ENCODE measurements at regions not wholly inside any gene's neighbourhood (a gene's known extent, or its start where the extent isn't known, plus 50 kb on each side); places are given as distances from the start of the nearest gene placed in this dataset.

- TF ChIP-seq REST (IDR thresholded peaks at IDR 0.05; ENCODE audit: insufficient replicate concordance, low read depth) (no peak), POLR2AphosphoS5 (IDR thresholded peaks at IDR 0.05; ENCODE audit: low read depth) (no peak), GABPA (IDR thresholded peaks at IDR 0.05; ENCODE audit: low read depth) (no peak)
- TF ChIP-seq, protein P1, sequence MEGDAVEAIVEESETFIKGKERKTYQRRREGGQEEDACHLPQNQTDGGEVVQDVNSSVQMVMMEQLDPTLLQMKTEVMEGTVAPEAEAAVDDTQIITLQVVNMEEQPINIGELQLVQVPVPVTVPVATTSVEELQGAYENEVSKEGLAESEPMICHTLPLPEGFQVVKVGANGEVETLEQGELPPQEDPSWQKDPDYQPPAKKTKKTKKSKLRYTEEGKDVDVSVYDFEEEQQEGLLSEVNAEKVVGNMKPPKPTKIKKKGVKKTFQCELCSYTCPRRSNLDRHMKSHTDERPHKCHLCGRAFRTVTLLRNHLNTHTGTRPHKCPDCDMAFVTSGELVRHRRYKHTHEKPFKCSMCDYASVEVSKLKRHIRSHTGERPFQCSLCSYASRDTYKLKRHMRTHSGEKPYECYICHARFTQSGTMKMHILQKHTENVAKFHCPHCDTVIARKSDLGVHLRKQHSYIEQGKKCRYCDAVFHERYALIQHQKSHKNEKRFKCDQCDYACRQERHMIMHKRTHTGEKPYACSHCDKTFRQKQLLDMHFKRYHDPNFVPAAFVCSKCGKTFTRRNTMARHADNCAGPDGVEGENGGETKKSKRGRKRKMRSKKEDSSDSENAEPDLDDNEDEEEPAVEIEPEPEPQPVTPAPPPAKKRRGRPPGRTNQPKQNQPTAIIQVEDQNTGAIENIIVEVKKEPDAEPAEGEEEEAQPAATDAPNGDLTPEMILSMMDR (IDR thresholded peaks at IDR 0.05; ENCODE audit: insufficient read depth, low read length), result no peak
Observed at GRCh38 chr18:8997634-8998033, 104.9 kb upstream of the NDUFV2 start.

Data from HL-60 (cell line).